ENCODE measurements at regions not wholly inside any gene's neighbourhood (a gene's known extent, or its start where the extent isn't known, plus 50 kb on each side); places are given as distances from the start of the nearest gene placed in this dataset.

- no peak for DNase-seq (ENCODE audit: low spot score)
- H3K9me3 Mint-ChIP-seq (ENCODE audit: unreplicated experiment), result no peaks in the 10 kb centered on the region
- peaks cover 1% of the 10 kb centered on the region for H3K27me3 Mint-ChIP-seq (ENCODE audit: unreplicated experiment)
- no peaks in the 10 kb centered on the region for H3K36me3 Mint-ChIP-seq (ENCODE audit: low read depth, unreplicated experiment)
- H3K4me1 Mint-ChIP-seq (ENCODE audit: unreplicated experiment), result no peaks in the 10 kb centered on the region
- H3K4me3 Mint-ChIP-seq (ENCODE audit: unreplicated experiment), result no peak overlapping the region
- no peak for TF ChIP-seq CTCF (IDR thresholded peaks at IDR 0.05; ENCODE audit: unreplicated experiment)
- no peak overlapping the region for H3K27ac Mint-ChIP-seq (ENCODE audit: unreplicated experiment)
Observed at GRCh38 chr16:47848421-47849109, 307.2 kb downstream of the ABCC12 start.

- Mint-ChIP-seq H3K4me1 (ENCODE audit: unreplicated experiment) (no peaks in the 10 kb centered on the region), H3K27me3 (ENCODE audit: unreplicated experiment) (no peaks in the 10 kb centered on the region), H3K9me3 (ENCODE audit: unreplicated experiment) (no peaks in the 10 kb centered on the region), H3K36me3 (ENCODE audit: low read depth, unreplicated experiment) (no peaks in the 10 kb centered on the region), H3K4me3 (ENCODE audit: unreplicated experiment) (no peak overlapping the region), H3K27ac (ENCODE audit: unreplicated experiment) (no peak overlapping the region)
- no peak for DNase-seq (ENCODE audit: low spot score)
- TF ChIP-seq CTCF (IDR thresholded peaks at IDR 0.05; ENCODE audit: unreplicated experiment), result no peak
Observed at GRCh38 chr16:47847220-47847970, 308.4 kb downstream of the ABCC12 start.

GRCh38 chr16:47834485-47835024 lies 321.2 kb downstream of the ABCC12 start:
- Mint-ChIP-seq H3K27ac (ENCODE audit: unreplicated experiment) (no peak overlapping the region), H3K27me3 (ENCODE audit: unreplicated experiment) (no peaks in the 10 kb centered on the region), H3K9me3 (ENCODE audit: unreplicated experiment) (peaks cover 11% of the 10 kb centered on the region)

GRCh38 chr16:47833771-47834170 lies 322.0 kb downstream of the ABCC12 start:
- no peak overlapping the region for H3K4me3 Mint-ChIP-seq (ENCODE audit: unreplicated experiment)
- H3K9me3 Mint-ChIP-seq (ENCODE audit: unreplicated experiment), result peaks cover 7% of the 10 kb centered on the region
- no peak overlapping the region for H3K27ac Mint-ChIP-seq (ENCODE audit: unreplicated experiment)
- H3K4me1 Mint-ChIP-seq (ENCODE audit: unreplicated experiment), result no peaks in the 10 kb centered on the region
- H3K27me3 Mint-ChIP-seq (ENCODE audit: unreplicated experiment), result no peaks in the 10 kb centered on the region
- TF ChIP-seq CTCF (IDR thresholded peaks at IDR 0.05; ENCODE audit: unreplicated experiment), result no peak
- H3K36me3 Mint-ChIP-seq (ENCODE audit: low read depth, unreplicated experiment), result no peaks in the 10 kb centered on the region
- no peak for DNase-seq (ENCODE audit: low spot score)

More at GRCh38 chr16:47834485-47835024, 321.2 kb downstream of the ABCC12 start:
- no peak for DNase-seq (ENCODE audit: low spot score)
- no peaks in the 10 kb centered on the region for H3K4me1 Mint-ChIP-seq (ENCODE audit: unreplicated experiment)
- peaks cover 6% of the 10 kb centered on the region for H3K36me3 Mint-ChIP-seq (ENCODE audit: low read depth, unreplicated experiment)
- no peak overlapping the region for H3K4me3 Mint-ChIP-seq (ENCODE audit: unreplicated experiment)
- no peak for TF ChIP-seq CTCF (IDR thresholded peaks at IDR 0.05; ENCODE audit: unreplicated experiment)
